ENCODE measurements at regions not wholly inside any gene's neighbourhood (a gene's known extent, or its start where the extent isn't known, plus 50 kb on each side); places are given as distances from the start of the nearest gene placed in this dataset.
A peak's percentile ranks its signal among the peaks of the same experiment; 100 is the strongest.
"Not testable (repeated sequence)": the region's sequence is repeated elsewhere in the genome, so short reads cannot be mapped to it uniquely, and the experiment has no call there.

DNA sequence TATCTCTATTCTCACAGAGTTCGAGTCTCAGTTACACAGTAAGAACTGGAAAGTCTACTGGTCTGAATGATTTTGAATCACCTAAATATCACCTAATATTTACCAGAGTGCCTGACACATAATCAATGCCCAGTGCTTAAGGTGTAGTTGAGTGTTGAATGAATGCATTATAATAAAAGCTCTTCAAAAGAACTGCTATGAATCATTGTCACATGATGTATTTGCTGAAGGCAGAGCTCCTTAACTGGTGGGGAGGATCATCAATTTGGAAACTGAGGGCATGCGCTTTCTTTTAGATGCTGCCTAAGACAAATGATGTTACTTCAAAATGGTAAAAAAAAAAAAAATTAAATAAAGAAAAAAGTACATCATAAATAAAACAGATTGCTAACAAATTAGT is 359.4 kb upstream of the KIF2B start:
- TF ChIP-seq, protein P1, sequence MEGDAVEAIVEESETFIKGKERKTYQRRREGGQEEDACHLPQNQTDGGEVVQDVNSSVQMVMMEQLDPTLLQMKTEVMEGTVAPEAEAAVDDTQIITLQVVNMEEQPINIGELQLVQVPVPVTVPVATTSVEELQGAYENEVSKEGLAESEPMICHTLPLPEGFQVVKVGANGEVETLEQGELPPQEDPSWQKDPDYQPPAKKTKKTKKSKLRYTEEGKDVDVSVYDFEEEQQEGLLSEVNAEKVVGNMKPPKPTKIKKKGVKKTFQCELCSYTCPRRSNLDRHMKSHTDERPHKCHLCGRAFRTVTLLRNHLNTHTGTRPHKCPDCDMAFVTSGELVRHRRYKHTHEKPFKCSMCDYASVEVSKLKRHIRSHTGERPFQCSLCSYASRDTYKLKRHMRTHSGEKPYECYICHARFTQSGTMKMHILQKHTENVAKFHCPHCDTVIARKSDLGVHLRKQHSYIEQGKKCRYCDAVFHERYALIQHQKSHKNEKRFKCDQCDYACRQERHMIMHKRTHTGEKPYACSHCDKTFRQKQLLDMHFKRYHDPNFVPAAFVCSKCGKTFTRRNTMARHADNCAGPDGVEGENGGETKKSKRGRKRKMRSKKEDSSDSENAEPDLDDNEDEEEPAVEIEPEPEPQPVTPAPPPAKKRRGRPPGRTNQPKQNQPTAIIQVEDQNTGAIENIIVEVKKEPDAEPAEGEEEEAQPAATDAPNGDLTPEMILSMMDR (IDR thresholded peaks at IDR 0.05; ENCODE audit: low read depth, low read length), result no peak
- DNase-seq (ENCODE audit: low read depth in 2 of 2), result no peak

DNA sequence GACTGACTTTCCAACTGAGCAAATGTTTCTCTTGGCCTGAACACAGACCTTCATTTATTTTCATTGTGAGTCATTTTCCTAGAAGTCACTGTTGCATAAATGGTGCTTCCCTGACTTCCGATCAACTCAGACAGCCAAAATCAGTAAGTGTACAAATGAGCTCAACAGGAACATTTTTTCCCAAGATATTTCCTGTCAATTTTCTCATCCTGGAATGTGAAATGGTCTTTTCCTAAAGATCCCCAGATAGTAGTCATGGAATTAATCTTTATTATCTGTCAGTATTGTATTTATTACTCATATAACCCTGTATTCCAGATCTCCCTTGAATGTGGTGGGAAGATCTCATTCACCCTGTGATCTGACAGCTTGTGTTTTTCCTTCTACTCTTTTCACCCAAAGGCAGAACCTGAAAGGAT is 360.3 kb upstream of the KIF2B start:
- peak; percentile 4 to 22 for DNase-seq (ENCODE audit: low read depth in 2 of 2)
- no peak overlapping the region for H3K4me3 ChIP-seq (replicated peaks in 1 of 2; ENCODE audit: low read depth in 2 of 2, low read length in 2 of 2)
- TF ChIP-seq, protein P1 (IDR thresholded peaks at IDR 0.05; ENCODE audit: low read depth, low read length), result no peak

More for the DNA sequence above, 359.4 kb upstream of the KIF2B start:
- H3K4me3 ChIP-seq (replicated peaks in 1 of 2; ENCODE audit: low read depth in 2 of 2, low read length in 2 of 2), result no peak overlapping the region

DNA sequence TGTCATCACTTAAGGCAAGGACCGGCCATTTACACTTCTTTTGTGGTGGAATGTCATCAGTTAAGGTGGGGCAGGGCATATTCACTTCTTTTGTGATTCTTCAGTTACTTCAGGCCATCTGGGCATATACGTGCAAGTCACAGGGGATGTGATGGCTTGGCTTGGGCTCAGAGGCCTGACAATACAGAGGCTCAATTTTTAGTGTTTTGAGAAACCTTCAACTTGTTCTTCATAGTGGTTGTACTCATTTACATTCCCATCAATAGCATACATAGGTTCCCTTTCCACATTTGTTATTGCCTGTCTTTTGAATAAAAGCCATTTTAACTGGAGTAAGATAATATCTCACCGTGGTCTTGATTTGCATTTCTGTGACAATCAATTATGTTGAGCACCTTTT is 366.8 kb upstream of the KIF2B start:
- DNase-seq (ENCODE audit: low read depth in 2 of 2); H3K4me3 ChIP-seq (replicated peaks in 1 of 2; ENCODE audit: low read depth in 2 of 2, low read length in 2 of 2): not testable (repeated sequence)

- no peak overlapping the region for H3K4me3 ChIP-seq (replicated peaks in 1 of 2; ENCODE audit: low read depth in 2 of 2, low read length in 2 of 2)
Measured at GRCh38 chr17:53454337-53454736, 368.4 kb upstream of the KIF2B start.

DNA sequence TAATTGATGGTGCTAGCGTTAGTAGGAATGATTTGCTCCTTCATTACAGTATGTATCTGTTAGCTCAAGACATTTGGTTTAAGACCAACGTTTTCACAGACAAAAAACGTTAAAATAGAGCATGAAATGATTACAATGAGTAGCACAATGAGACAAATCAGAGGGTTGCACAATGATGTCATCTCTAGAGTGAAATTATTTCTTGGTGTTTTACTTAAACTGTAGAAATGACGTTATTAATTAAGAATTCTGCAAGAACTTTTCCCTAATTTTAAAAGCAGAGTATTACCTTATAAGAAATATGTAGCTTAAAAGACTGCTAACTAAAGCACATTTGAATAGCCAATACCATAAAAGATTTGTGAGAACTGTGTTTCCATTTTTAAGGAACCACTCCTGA is 373.4 kb upstream of the KIF2B start:
- H3K4me3 ChIP-seq (replicated peaks in 1 of 2; ENCODE audit: low read depth in 2 of 2, low read length in 2 of 2), result no peak overlapping the region
- TF ChIP-seq, protein P1 (IDR thresholded peaks at IDR 0.05; ENCODE audit: low read depth, low read length), result no peak
- DNase-seq (ENCODE audit: low read depth in 2 of 2), result no peak

More at GRCh38 chr17:53454337-53454736, 368.4 kb upstream of the KIF2B start:
- TF ChIP-seq, protein P1 (IDR thresholded peaks at IDR 0.05; ENCODE audit: low read depth, low read length), result no peak
- DNase-seq (ENCODE audit: low read depth in 2 of 2), result no peak

GRCh38 chr17:53428913-53429312 is 393.8 kb upstream of the KIF2B start:
- TF ChIP-seq, protein P1 (IDR thresholded peaks at IDR 0.05; ENCODE audit: low read depth, low read length), result no peak
- no peak for DNase-seq (ENCODE audit: low read depth in 2 of 2)

GRCh38 chr17:53426505-53426904 is 396.2 kb upstream of the KIF2B start:
- no peak for DNase-seq (ENCODE audit: low read depth in 2 of 2)
- TF ChIP-seq, protein P1 (IDR thresholded peaks at IDR 0.05; ENCODE audit: low read depth, low read length), result no peak
- H3K4me3 ChIP-seq (replicated peaks in 1 of 2; ENCODE audit: low read depth in 2 of 2, low read length in 2 of 2), result no peak overlapping the region

More at GRCh38 chr17:53428913-53429312, 393.8 kb upstream of the KIF2B start:
- no peak overlapping the region for H3K4me3 ChIP-seq (replicated peaks in 1 of 2; ENCODE audit: low read depth in 2 of 2, low read length in 2 of 2)

Measured in cardiac fibroblast (primary cell).